Muscle of back (tissue), 3 donors: ENCODE measurements at regions not wholly inside any gene's neighbourhood (a gene's known extent, or its start where the extent isn't known, plus 50 kb on each side); places are given as distances from the start of the nearest gene placed in this dataset.
A peak's percentile ranks its signal among the peaks of the same experiment; 100 is the strongest.
"Not testable (repeated sequence)": the region's sequence is repeated elsewhere in the genome, so short reads cannot be mapped to it uniquely, and the experiment has no call there.

Source experiments
- DNase-seq, 3 donors: peaks; one replicate each; pipeline versions ENCODE4 v3.0.0 to v3.0.0-alpha.2; 2013

- DNase-seq = peak in 1 of 3 donors; percentile 23
These were observed 917.0 kb downstream of the TYW1 start for GRCh38 chr7:67913604-67914003.

- not testable (repeated sequence) for DNase-seq
These were observed 919.5 kb downstream of the TYW1 start for GRCh38 chr7:67916111-67916510.

- DNase-seq = peak in 1 of 3 donors; percentile 25
These were observed 920.2 kb downstream of the TYW1 start for GRCh38 chr7:67916571-67917436.

DNA sequence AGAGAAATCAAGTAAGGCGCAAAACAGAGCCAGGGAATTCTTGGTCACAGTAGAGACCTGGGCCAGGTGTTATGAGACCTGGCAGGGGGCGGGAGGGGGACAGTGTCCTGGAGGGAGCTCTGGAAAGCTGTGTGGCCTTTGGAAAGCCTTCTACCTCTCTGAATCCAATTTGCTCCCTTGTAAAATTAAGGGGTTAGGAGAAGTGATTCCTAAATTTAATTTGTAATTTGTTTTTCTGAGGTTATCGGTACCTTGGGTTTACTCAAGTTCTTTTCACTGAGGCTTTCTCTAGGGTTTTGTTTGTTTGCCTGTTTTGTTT, 920.8 kb downstream of the TYW1 start:
- DNase-seq = no peak

DNA sequence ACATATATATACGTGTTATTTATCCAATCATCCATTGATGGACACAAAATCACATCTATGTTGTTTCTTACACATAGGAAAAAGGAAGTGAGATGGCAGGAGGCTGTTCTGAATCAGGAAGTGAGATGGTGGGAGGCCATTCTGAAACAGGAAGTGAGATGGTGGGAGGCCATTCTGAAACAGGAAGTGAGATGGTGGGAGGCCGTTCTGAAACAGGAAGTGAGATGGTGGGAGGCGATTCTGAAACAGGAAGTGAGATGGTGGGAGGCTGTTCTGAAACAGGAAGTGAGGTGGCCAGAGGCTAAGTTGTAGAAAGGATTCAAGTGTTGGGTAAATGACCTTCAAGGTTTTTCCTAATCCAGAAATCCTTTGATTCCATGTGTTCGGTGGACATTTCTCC, 921.5 kb downstream of the TYW1 start:
- DNase-seq = no peak

- no peak for DNase-seq
These were observed 926.7 kb downstream of the TYW1 start for GRCh38 chr7:67923286-67923685.

DNA sequence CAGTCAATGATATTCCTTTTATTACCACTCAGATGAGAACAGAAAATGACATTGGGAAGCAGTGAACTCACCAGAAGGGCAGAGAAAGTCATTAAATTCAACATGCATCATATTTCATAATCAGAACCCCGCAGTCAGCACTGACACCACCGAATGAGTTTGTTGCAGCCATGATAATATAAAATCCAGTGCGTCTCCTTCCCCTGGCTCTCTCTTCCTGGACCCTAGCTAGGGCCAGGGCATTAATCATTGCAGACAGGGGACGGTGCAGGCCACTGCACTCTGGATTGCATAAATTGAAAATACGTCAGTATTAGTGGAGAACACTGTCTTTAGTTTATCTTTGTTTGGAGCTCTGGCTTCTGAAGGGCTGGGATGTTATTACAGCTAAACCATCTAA, 931.5 kb downstream of the TYW1 start:
- no peak for DNase-seq

- DNase-seq = not testable (repeated sequence)
These were observed 939.8 kb downstream of the TYW1 start for GRCh38 chr7:67936447-67936846.

DNA sequence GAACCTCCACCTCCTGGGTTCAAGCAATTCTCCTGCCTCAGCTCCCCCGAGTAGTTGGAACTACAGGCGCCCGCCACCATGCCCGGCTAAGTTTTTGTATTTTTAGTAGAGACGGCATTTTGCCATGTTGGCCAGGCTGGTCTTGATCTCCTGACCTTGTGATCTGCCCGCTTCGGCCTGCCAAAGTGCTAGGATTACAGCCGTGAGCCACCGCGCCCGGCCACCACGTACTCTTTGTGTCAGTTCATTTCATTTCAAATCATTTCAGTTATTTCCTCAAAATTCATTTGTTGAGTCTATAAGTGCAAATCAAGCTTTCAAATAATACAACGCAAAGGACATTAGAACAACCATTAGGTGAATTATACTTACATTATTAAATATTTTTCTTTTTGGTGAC, 943.8 kb downstream of the TYW1 start:
- DNase-seq = no peak

DNA sequence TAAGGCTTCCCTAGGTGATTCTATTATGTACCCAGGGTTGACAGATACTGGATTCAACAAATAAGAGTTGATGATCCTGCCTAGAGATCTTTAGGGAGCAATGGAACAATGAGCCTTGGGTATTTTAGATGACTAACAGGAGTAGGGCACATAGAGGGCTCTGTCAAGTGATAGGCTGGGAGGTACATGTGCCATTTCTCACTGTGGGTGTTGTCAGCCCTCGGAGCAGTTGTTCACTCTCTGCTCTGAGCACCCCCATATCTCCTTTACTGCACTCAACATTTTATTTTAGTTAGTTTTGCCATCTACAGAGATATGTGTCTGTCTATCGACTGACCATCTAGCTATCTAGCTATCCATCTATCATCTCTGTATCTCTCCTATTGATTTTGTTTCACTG, 950.6 kb downstream of the TYW1 start:
- no peak for DNase-seq

- peak in 1 of 3 donors; percentile 18 for DNase-seq
These were observed 951.0 kb downstream of the TYW1 start for GRCh38 chr7:67947646-67948045.

GRCh38 chr7:67950321-67951083, 953.9 kb downstream of the TYW1 start:
- no peak for DNase-seq

DNA sequence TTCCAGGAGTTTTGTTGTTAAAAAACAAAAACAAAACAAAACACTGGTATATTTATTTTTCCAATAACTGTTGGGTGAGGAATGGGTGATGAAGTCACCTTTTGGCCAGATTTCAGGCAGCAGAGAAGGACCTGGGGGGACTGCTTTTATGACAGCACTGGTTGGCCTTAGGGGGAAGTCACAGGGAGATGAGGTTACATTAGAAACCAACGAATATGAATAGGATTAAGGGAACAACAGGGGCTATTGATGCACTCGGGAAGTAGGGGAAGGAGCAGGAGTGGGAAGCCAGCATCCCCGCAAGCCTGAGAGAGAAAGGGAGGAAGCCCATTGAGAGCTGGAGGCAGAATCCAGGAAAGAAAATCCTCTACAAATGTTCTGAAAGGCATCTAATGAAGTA, 958.4 kb downstream of the TYW1 start:
- DNase-seq = peak in 2 of 3 donors; percentile 16 to 54

DNA sequence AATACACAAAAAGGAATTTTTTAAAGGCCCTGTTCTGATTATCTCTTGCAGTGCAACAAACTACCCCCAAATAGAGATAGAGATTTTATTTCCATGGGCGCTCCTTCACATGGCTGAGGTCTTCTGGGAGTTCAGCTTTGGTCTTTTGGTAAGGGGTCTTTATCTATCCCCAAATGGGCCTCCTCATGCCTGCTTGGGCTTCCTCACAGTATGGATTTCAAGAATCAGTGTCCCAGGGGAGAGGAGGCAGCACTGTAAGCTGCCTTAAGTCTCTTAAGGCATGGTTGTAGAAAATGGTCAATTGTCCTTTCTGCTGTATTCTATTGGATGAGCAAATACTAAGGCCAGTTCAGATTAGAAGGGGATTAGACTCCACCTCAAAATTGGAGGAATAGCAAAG, 966.2 kb downstream of the TYW1 start:
- DNase-seq = no peak

GRCh38 chr7:67976490-67976889, 979.9 kb downstream of the TYW1 start:
- DNase-seq = no peak

DNA sequence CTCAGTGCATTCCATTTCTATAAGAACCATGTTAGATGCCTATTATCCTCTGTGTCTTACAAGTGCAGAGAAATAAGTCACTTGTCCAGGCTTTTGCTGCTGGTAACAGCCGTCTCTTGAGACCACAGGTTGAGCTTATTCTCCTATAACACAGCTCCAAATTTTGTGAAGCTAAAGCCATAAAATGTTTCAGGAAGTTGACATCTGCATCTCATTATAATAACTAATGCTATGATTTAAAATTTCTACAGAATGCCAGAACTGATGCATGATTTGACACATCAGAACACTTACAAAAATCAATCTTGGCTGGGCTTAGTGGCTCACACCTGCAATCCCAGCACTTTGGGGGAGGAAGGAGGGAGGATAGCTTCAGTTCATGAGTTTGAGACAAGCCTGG, 986.9 kb downstream of the TYW1 start:
- DNase-seq = peak; percentile 9 to 62 (median 42)

DNA sequence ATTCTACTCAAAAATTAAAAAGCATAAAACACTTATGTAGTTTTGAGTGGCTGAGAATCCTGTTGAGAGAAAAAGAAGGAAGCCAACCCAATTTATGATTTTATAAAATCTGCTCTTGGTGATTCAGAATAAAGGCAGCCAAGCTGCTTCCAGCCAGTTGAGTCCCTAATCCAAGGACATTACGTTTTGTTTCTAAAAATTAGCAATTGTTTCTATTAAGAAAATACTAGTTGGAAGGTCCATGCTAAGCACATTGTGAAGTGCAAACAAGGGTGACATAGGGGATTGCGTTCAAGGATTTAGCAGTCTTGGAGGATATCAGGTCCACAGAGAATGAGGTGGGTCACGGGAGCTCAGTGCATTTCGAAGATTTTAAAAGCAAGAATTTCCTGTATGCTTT, 987.7 kb downstream of the TYW1 start:
- peak in 2 of 3 donors; percentile 7 to 55 for DNase-seq

- no peak for DNase-seq
These were observed 992.5 kb downstream of the TYW1 start for GRCh38 chr7:67989142-67989541.

GRCh38 chr7:67990003-67990402, 993.4 kb downstream of the TYW1 start:
- DNase-seq = peak in 2 of 3 donors; percentile 7 to 36

DNA sequence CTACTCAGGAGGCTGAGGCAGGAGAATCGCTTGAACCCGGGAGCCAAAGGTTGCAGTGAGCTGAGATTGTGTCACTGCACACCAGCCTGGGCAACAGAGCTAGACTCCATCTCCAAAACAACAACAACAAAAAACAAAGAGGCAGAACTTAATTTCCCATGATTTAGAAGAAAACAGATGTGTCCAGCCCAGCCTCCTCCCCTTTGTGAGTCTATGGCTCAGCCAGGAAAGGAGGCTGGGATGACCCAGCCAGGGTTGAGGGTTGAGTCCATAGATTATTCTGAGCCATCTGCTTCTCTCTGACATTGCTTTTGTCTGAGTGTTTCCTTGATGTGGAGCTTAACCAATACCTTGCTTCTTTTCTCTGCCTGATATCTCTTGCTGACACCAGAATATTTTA, 994.1 kb downstream of the TYW1 start:
- DNase-seq = peak in 2 of 3 donors; percentile 8 to 32

DNA sequence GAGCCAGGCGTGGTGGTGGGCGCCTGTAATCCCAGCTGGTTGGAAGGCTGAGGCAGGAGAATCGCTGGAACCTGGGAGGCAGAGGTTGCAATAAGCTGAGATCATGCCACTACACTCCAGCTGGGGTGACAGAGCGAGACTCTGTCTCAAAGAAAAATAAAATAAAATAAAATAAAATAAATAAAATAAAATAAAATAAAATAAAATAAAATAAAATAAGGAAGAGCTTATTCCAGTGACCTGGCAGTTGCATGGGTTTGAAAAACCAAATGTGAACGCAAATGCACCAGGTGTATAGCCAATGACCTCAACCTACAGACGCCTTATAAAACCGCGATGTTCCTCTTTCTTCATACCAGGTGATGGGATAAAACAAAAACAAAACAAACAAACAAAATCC, 995.7 kb downstream of the TYW1 start:
- DNase-seq = no peak

GRCh38 chr7:68005992-68006391, 1009.4 kb downstream of the TYW1 start:
- DNase-seq = no peak

GRCh38 chr7:68006619-68007018, 1010.0 kb downstream of the TYW1 start:
- DNase-seq = no peak
